ENCODE measurements at regions not wholly inside any gene's neighbourhood (a gene's known extent, or its start where the extent isn't known, plus 50 kb on each side); places are given as distances from the start of the nearest gene placed in this dataset.

- TF ChIP-seq, protein P1, sequence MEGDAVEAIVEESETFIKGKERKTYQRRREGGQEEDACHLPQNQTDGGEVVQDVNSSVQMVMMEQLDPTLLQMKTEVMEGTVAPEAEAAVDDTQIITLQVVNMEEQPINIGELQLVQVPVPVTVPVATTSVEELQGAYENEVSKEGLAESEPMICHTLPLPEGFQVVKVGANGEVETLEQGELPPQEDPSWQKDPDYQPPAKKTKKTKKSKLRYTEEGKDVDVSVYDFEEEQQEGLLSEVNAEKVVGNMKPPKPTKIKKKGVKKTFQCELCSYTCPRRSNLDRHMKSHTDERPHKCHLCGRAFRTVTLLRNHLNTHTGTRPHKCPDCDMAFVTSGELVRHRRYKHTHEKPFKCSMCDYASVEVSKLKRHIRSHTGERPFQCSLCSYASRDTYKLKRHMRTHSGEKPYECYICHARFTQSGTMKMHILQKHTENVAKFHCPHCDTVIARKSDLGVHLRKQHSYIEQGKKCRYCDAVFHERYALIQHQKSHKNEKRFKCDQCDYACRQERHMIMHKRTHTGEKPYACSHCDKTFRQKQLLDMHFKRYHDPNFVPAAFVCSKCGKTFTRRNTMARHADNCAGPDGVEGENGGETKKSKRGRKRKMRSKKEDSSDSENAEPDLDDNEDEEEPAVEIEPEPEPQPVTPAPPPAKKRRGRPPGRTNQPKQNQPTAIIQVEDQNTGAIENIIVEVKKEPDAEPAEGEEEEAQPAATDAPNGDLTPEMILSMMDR (IDR thresholded peaks at IDR 0.05; ENCODE audit: extremely low read depth in 1 of 2, insufficient read depth in 1 of 2, low read depth in 1 of 2, low read length in 2 of 2), result no peak
- TF ChIP-seq MYC (IDR thresholded peaks at IDR 0.05; ENCODE audit: low read depth, low read length), result no peak
- no peak for TF ChIP-seq EZH2 (IDR thresholded peaks at IDR 0.05; ENCODE audit: borderline replicate concordance, low read depth, low read length, severe bottlenecking)
- TF ChIP-seq POLR2A (IDR thresholded peaks at IDR 0.05; ENCODE audit: low read depth, low read length), result no peak
- TF ChIP-seq FOS (IDR thresholded peaks at IDR 0.05; ENCODE audit: borderline replicate concordance, insufficient read depth, low read length), result no peak
- TF ChIP-seq POLR2AphosphoS5 (IDR thresholded peaks at IDR 0.05; ENCODE audit: insufficient read depth, low read depth, low read length), result no peak
- TF ChIP-seq MAX (IDR thresholded peaks at IDR 0.05; ENCODE audit: insufficient read depth, insufficient read length), result no peak
Observed at GRCh38 chr2:12435430-12436222, 281.1 kb upstream of the TRIB2 start.

All from endothelial cell of umbilical vein (primary cell).